Ishikawa (cell line): ENCODE measurements at regions not wholly inside any gene's neighbourhood (a gene's known extent, or its start where the extent isn't known, plus 50 kb on each side); places are given as distances from the start of the nearest gene placed in this dataset.

Experiments used
- CEBPB ChIP-seq: IDR thresholded peaks from 2 replicates; pipeline ENCODE4 v1.6.1; 2012
- CREB1 ChIP-seq: IDR thresholded peaks from 2 replicates; pipeline ENCODE4 v1.6.1; 2012; ENCODE audit warnings: low read depth
- EGR1 ChIP-seq: IDR thresholded peaks from 2 replicates; pipeline ENCODE4 v1.6.1; 2012
- EP300 ChIP-seq: IDR thresholded peaks from 2 replicates; pipeline ENCODE4 v1.6.1; 2012; ENCODE audit warnings: borderline replicate concordance
- FOXM1 ChIP-seq: IDR thresholded peaks from 2 replicates; pipeline ENCODE4 v1.6.1; 2012; ENCODE audit warnings: low read depth, borderline replicate concordance
- MAX ChIP-seq: IDR thresholded peaks from 2 replicates; pipeline ENCODE4 v1.6.1; 2012
- NFIC ChIP-seq: IDR thresholded peaks from 2 replicates; pipeline ENCODE4 v1.6.1; 2012
- RAD21 ChIP-seq: IDR thresholded peaks from 2 replicates; pipeline ENCODE4 v1.6.1; 2012; ENCODE audit warnings: low read depth
- REST ChIP-seq: IDR thresholded peaks from 2 replicates; pipeline ENCODE4 v1.6.1; 2012; ENCODE audit warnings: low read depth, mild to moderate bottlenecking
- TAF1 ChIP-seq: IDR thresholded peaks from 2 replicates; pipeline ENCODE4 v1.6.1; 2012; ENCODE audit warnings: low read depth, mild to moderate bottlenecking
- TCF12 ChIP-seq: IDR thresholded peaks from 2 replicates; pipeline ENCODE4 v1.6.1; 2012; ENCODE audit warnings: low read depth
- TEAD4 ChIP-seq: IDR thresholded peaks from 2 replicates; pipeline ENCODE4 v1.6.1; 2012
- USF1 ChIP-seq: IDR thresholded peaks from 2 replicates; pipeline ENCODE4 v1.6.1; 2012
- YY1 ChIP-seq: IDR thresholded peaks from 2 replicates; pipeline ENCODE4 v1.6.1; 2012; ENCODE audit warnings: low read depth
- ZBTB7A ChIP-seq: IDR thresholded peaks from 2 replicates; pipeline ENCODE4 v1.6.1; 2012; ENCODE audit warnings: low read depth

- TF ChIP-seq CEBPB: no peak
- no peak for TF ChIP-seq EGR1
- no peak for TF ChIP-seq USF1
- no peak for TF ChIP-seq TAF1
- no peak for TF ChIP-seq REST
- no peak for TF ChIP-seq YY1
- TF ChIP-seq TCF12: no peak
- no peak for TF ChIP-seq NFIC
- TF ChIP-seq FOXM1: no peak
- no peak for TF ChIP-seq TEAD4
- no peak for TF ChIP-seq CREB1
- TF ChIP-seq EP300: no peak
- TF ChIP-seq ZBTB7A: no peak
- no peak for TF ChIP-seq MAX
- TF ChIP-seq RAD21: no peak
Measured at GRCh38 chrX:131764216-131764615, 220.3 kb downstream of the OR13H1 start.

- no peak for TF ChIP-seq NFIC
- TF ChIP-seq RAD21: 0 out of 2 replicates have a peak, but pooled peaks have one; percentile 20
- no peak for TF ChIP-seq FOXM1
- no peak for TF ChIP-seq REST
- no peak for TF ChIP-seq EGR1
- TF ChIP-seq MAX: no peak
Measured at GRCh38 chrX:131778269-131779218, 234.7 kb downstream of the OR13H1 start.

- TF ChIP-seq TAF1 (no peak), EGR1 (no peak), ZBTB7A (no peak), RAD21 (no peak), FOXM1 (no peak), YY1 (no peak), CREB1 (no peak), CEBPB (no peak), MAX (no peak), USF1 (no peak), NFIC (no peak), TEAD4 (no peak), TCF12 (no peak), EP300 (no peak), REST (no peak)
Measured at GRCh38 chrX:131779306-131779705, 235.4 kb downstream of the OR13H1 start.

- no peak for TF ChIP-seq USF1
Measured at GRCh38 chrX:131779741-131780140, 235.9 kb downstream of the OR13H1 start.
